ENCODE measurements at regions not wholly inside any gene's neighbourhood (a gene's known extent, or its start where the extent isn't known, plus 50 kb on each side); places are given as distances from the start of the nearest gene placed in this dataset.

GRCh38 chr3:187957582-187957981 is 196.4 kb upstream of the LPP start:
- no peak for DNase-seq

- DNase-seq, result no peak
Observed at GRCh38 chr3:187958432-187959003, 195.4 kb upstream of the LPP start.

- DNase-seq, result no peak
Observed at GRCh38 chr3:187960820-187961219, 193.1 kb upstream of the LPP start.

GRCh38 chr3:187961366-187961765 is 192.6 kb upstream of the LPP start:
- DNase-seq, result no peak

GRCh38 chr3:187963003-187963676 is 190.8 kb upstream of the LPP start:
- DNase-seq, result no peak

GRCh38 chr3:187963677-187964385 is 190.1 kb upstream of the LPP start:
- no peak for DNase-seq

GRCh38 chr3:187964760-187965159 is 189.2 kb upstream of the LPP start:
- DNase-seq, result no peak

GRCh38 chr3:187966096-187966495 is 187.9 kb upstream of the LPP start:
- DNase-seq, result no peak

GRCh38 chr3:187966636-187967406 is 187.1 kb upstream of the LPP start:
- DNase-seq, result no peak

- no peak for DNase-seq
Observed at GRCh38 chr3:187967993-187968392, 186.0 kb upstream of the LPP start.

- no peak for DNase-seq
Observed at GRCh38 chr3:187968883-187969580, 184.9 kb upstream of the LPP start.

- DNase-seq, result no peak
Observed at GRCh38 chr3:187969581-187969950, 184.4 kb upstream of the LPP start.

GRCh38 chr3:187970106-187970505 is 183.9 kb upstream of the LPP start:
- DNase-seq, result no peak

- DNase-seq, result no peak
Observed at GRCh38 chr3:187971629-187972028, 182.3 kb upstream of the LPP start.

GRCh38 chr3:187972454-187972853 is 181.5 kb upstream of the LPP start:
- DNase-seq, result no peak

- no peak for DNase-seq
Observed at GRCh38 chr3:187973977-187974870, 179.7 kb upstream of the LPP start.

- DNase-seq, result no peak
Observed at GRCh38 chr3:187974871-187975271, 179.1 kb upstream of the LPP start.

GRCh38 chr3:187975561-187976364 is 178.2 kb upstream of the LPP start:
- no peak for DNase-seq

GRCh38 chr3:187976365-187976900 is 177.5 kb upstream of the LPP start:
- DNase-seq, result no peak

- no peak for DNase-seq
Observed at GRCh38 chr3:187977659-187978058, 176.3 kb upstream of the LPP start.
